Kidney capillary endothelial cell (primary cell): ENCODE measurements at regions not wholly inside any gene's neighbourhood (a gene's known extent, or its start where the extent isn't known, plus 50 kb on each side); places are given as distances from the start of the nearest gene placed in this dataset.
"Not testable (repeated sequence)": the region's sequence is repeated elsewhere in the genome, so short reads cannot be mapped to it uniquely, and the experiment has no call there.

ENCODE experiments used
- DNase-seq: peaks from one replicate; pipeline ENCODE4 v3.0.0-alpha.2; 2018; ENCODE audit warnings: low spot score

GRCh38 chr9:103068753-103069152, 73.6 kb downstream of the CYLC2 start:
- no peak for DNase-seq

- DNase-seq = no peak
Observed at GRCh38 chr9:103078581-103078980, 83.4 kb downstream of the CYLC2 start.

DNA sequence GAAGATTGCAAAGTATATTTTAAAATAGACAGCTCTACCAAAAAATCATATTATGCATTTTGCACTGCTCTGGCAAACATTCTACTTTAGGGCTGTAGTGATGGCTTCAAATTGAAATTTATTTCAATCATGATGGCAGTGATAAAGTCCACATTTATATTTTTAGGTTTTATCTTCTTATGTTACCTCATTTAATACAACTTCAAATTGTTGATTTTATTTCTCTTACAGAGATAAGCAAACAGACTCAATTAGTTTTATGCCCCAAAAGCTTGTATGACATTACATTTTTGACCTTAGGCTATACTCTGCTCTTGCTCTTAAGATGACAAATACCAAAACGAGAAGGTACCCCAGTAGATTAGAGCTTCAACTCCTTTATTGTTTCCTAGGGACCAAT, 87.4 kb downstream of the CYLC2 start:
- no peak for DNase-seq

DNA sequence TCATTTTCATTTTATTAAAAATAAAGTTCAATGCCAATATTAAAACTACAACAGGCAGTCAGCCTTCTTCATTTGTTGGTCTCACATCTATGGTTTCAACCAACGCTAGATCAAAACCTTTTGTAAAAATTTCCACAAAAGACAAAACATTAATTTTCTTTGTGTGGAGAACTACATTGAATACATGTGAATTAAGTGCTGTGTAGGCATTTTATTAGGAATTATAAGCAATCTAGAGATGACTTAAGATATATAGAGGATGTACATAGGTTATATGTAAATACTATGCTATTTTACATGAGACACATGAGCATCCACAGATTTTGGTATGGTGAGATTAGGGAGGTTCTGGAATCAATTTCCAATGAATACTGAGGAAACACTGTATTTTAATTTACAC, 94.2 kb downstream of the CYLC2 start:
- DNase-seq = no peak

GRCh38 chr9:103104101-103104500, 109.0 kb downstream of the CYLC2 start:
- DNase-seq = no peak

DNA sequence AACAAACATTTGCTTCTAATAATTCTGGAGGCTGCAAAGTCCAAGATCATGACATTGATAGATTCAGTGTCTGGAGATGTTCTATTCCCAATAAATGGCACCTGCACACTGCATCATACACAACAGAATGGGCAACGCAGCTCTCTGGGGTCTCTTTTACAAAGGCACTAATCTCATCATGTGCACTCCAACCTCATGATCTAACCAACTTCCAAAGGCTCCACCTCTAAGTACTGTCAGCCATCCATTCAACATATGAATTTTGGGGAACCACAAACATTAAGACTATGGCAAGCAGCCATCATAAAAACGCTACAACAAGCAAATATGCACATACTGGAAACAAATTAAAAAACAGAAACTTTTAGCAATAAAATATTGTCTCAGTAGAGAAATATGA, 121.1 kb downstream of the CYLC2 start:
- DNase-seq = no peak

DNA sequence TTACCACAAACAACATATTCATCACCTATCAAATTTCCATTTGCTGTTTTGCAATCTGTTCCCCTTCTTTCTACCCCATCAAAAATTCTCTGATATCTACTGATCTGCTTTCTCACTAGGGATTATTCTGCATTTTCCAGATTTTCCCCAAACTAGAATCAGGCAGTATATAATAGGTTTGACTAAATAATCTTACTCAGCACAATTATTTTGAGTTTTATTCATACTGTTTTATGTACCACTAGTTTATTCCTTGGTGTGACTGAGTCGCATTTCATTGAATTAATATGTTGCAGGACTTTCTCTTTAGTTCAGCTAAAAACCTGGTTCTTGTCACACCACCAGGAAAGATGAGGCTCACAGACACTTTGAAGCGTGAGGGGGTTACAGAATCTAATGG, 131.4 kb downstream of the CYLC2 start:
- no peak for DNase-seq

DNA sequence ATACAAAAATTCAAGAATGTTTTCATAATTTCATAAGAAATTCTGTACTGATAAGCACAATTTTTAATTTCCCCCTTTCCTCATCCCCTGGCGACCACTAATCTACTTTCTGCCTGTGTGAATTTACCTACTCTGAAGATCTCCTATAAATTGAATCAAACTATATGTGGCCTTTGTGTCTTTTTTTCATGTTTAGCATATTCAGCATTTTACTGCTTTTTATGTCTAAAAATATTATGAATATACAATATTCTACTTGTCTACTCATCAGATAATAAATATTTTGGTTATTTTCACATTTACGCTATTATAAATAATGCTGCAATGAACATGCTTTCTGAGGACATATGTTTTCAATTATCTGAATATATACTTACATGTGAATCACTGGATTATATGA, 144.8 kb downstream of the CYLC2 start:
- DNase-seq = no peak

DNA sequence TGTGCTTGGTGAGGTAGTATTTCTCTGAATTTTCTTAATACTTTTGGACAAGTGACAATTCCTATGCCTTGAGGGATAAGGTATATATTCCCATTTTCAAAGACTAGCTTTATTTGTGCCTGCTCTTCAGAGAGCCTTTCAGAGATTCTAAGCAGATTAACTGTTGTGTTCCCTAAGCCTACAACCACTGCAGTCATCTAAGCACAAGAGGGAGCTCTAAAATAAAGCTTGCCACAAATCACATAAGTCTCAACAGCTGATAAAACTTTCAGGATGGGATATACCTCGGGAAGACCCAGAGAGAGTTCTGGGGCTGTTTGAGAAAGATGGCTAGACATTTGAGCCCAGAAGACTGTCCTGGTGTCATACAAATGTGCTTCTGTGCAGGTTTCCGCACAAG, 157.3 kb downstream of the CYLC2 start:
- no peak for DNase-seq

- DNase-seq = no peak
Observed at GRCh38 chr9:103167530-103167929, 172.4 kb downstream of the CYLC2 start.

DNA sequence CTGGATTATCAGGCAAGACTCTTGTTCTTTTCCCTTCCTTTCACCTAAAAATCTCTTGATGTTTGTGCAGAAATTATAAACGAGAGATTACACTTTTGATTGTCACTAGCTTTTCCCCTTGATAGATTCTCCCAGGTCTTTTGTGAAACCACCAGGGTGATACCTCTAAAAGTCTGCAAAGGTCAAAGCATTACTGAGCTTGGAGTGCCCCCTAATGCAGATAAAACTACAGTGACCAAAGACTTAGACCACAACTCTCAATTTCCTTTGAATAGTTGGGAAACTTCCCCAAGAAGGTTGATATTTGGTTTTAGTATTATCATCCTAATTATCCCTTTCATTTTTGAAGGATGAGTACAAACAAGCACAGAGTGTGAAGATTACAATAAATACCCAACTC, 173.1 kb downstream of the CYLC2 start:
- DNase-seq = no peak

DNA sequence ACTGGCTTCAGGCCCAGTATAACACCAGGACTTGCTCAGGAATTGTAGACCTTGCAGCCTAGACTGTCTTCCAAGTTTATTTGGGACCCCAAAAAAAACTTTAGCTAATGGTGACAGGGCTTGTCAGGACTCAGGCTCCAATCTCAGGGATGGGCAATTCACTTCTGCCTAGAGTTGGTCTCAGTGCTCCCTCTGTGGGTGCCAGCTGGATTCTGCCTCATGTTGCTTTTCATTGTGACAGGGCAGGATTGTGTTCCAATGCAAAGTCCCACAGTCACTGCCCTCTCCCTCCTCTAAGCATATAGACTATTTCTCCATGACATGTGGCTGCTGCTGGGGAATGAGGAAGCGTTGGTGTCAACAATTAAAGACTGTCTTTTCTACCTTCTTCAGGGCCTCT, 174.7 kb downstream of the CYLC2 start:
- no peak for DNase-seq

DNA sequence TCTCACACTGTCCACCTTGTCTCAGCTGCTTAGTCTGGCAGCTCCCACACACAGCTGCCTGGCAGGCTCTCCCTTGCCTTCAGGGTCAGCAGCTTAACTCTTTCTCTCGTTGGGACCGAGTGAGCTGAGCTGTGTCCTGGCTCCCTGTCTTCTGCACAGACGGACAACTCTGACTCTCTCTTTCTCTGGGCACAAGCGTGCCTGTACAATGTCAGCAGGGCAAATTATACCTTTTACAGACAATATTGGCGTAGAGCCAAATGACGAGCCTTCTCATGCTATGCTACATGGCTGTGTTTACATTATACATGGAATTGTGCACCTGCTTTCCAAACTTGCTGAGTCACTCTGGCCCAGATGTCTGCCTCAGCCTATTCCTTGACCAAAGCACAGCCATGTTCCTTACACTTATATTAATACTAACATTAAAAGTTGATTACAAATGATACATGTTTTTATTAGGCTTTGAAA, 188.6 kb downstream of the CYLC2 start:
- DNase-seq = no peak

DNA sequence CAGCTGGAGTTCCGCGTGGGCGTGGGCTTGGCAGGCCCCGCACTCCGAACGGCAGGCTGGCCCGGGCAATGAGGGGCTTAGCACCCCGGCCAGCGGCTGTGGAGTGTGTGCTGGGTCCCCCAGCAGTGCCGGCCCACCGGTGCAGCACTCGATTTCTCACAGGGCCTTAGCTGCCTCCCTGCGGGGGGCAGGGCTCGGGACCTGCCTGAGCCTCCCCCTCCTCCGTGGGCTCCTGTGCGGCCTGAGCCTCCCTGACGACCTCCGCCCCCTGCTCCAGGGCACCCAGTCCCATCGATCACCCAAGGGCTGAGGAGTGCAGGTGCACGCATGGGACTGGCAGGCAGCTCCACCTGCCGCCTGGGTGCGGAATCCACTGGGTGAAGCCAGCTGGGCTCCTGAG, 191.8 kb downstream of the CYLC2 start:
- no peak for DNase-seq

GRCh38 chr9:103188781-103189350, 193.7 kb downstream of the CYLC2 start:
- DNase-seq = no peak

- DNase-seq = no peak
Observed at GRCh38 chr9:103193992-103194391, 198.9 kb downstream of the CYLC2 start.

DNA sequence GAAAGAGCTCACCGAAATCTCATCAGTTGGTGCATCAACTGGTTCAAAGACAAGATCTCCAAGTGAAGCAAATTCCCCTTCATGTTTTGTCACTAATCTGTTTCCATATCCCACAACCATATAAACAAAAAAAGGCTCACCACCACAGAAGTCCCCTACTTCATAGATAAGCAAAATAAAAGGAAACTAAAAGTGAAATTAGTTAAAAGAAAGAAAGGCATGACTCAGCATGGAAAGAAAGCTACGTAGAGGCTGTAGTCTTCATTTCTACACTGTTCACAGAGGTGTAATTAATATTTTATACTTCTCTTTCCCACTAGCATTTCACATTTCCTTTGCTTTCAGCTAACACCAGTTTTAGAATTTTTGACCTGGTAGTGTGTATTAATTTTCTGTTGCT, 208.0 kb downstream of the CYLC2 start:
- no peak for DNase-seq

DNA sequence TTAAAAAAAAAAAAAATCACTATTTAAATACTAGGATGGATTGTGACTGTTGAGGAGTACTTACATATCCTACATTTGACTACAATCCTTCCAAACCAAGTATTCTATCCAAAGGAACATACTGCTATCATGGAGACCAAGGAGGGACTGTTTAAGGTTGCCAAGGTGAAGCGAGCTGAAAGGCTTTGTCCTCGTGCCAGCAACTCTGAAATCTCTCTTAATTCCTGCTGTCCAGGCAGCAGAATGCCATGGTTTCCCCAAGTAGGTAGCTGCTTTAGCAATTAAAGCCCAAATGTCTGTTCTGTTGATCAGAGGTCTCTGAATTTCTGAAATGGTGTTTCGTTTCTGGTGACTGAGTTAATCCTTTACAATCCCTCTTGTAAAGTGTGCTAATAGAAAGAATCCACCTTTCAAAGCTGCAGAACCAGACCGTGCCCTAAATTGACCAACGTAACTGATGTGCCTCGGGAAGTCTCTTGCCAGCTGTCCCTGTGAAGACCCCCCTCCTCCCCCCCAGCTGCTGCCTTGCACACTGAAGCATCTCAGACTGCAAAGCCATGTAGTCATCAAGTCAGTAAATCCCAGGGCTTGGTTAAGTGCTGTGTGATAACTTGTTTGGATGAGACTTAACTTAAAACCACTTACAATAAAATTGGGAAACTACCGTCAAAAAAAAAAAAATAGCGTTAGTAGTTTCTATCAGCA, 210.9 kb downstream of the CYLC2 start:
- not testable (repeated sequence) for DNase-seq

DNA sequence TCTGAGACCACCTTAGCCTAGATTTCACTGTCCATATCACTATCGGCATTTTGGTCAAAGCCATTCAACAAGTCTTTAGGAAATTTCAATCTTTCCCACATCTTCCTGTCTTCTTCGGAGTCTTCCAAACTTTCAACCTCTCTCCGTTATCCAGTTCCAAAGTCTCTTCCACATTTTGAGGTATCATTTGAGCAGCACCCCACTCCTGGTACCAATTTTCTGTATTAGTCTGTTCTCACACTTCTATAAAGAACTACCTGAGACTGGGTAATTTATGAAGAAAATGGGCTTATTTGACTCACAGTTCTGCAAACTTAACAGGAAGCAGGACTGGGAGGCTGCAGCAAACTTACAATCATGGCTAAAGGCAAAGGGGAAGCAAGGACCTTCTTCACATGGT, 215.5 kb downstream of the CYLC2 start:
- DNase-seq = no peak

- no peak for DNase-seq
Observed at GRCh38 chr9:103215197-103215596, 220.1 kb downstream of the CYLC2 start.

DNA sequence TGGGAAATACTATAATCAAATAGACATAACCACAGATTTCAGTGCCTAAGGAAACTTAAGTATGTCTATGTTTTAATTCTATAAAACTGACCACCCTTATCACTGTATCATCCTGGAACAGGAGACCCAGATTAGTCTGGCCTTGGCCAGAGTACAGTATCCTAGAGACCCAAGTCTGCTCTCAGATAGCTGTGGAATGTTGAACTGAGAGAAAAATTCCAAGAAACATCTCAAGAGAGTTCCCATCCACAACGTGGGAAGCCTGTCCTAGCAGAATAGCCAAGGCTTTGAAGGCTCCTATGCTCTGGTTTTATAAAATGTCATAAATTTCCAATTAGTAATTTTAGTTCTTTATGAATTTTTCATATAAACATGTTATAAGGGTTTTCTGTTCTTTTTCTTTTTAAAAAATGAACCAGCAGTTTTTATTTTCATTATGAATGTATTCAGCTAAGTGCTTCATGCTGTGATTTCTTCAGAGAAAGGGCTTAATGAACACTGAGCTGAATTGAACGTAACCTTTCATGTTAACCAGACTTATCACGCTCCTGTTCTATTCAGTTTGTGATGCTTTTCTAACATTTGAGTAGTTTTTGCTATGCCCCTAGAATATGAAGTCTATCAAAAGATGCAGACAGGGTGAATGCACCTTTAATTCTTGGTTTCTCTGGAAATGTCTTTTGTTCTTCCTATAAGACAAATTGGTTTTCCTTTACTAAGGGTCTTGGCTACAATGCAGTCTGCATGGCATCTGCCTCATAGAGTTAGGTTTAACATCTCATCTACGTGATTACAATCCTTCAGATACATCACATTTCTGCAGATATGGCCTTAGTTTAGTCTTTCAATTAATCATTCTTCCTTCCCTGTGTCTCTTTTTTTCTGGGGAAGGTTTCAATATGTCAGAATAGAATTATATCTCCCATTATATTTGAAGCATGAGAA, 230.8 kb downstream of the CYLC2 start:
- DNase-seq = no peak

GRCh38 chr9:103226647-103227013, 231.5 kb downstream of the CYLC2 start:
- DNase-seq = no peak

DNA sequence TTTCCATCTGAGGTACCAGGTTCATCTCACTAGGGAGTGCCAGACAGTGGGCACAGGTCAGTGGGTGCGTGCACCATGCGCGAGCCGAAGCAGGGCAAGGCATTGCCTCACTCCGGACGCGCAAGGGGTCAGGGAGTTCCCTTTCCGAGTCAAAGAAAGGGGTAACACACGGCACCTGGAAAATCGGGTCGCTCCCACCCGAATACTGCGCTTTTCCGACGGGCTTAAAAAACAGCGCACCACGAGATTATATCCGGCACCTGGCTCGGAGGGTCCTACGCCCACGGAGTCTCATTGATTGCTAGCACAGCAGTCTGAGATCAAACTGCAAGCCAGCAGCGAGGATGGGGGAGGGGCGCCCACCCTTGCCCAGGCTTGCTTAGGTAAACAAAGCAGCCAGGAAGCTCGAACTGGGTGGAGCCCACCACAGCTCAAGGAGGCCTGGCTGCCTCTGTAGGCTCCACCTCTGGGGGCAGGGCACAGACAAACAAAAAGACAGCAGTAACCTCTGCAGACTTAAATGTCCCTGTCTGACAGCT, 242.5 kb downstream of the CYLC2 start:
- not testable (repeated sequence) for DNase-seq
